Calu3 (cell line): ENCODE measurements at regions not wholly inside any gene's neighbourhood (a gene's known extent, or its start where the extent isn't known, plus 50 kb on each side); places are given as distances from the start of the nearest gene placed in this dataset.

ENCODE experiments used
- BruUV-seq: library from RNA; stranded (reverse); fragments of 400-500 nt; replicated peaks from 2 replicates; lab custom pipeline; 2021; lab: Mats Ljungman, UMichigan
- CTCF ChIA-PET: fragments of 300-600 bp; sonication (Branson Sonifier 250); formaldehyde crosslinking; loops from one replicate; lab custom pipeline; 2022; ENCODE audit warnings: antibody characterized with exemption; lab: Charles Lee
- DNase-seq: peaks from one replicate; pipeline ENCODE4 v3.0.0; 2022
- H3K27ac Mint-ChIP-seq: one replicate; pipeline ENCODE4 v1.8.0; 2022; ENCODE audit warnings: mixed read lengths; ENCODE audit not compliant: unreplicated experiment
- H3K27me3 Mint-ChIP-seq: one replicate; pipeline ENCODE4 v1.8.0; 2022; ENCODE audit warnings: mixed read lengths; ENCODE audit not compliant: unreplicated experiment
- H3K36me3 Mint-ChIP-seq: one replicate; pipeline ENCODE4 v1.8.0; 2022; ENCODE audit warnings: mild to moderate bottlenecking, moderate library complexity, mixed read lengths; ENCODE audit not compliant: insufficient read depth, unreplicated experiment
- H3K4me1 Mint-ChIP-seq: one replicate; pipeline ENCODE4 v1.8.0; 2022; ENCODE audit warnings: mild to moderate bottlenecking, low read depth, mixed read lengths; ENCODE audit not compliant: unreplicated experiment
- H3K4me3 Mint-ChIP-seq: one replicate; pipeline ENCODE4 v1.8.0; 2022; ENCODE audit warnings: mild to moderate bottlenecking, low read depth, moderate library complexity, mixed read lengths; ENCODE audit not compliant: unreplicated experiment
- H3K9me3 Mint-ChIP-seq: one replicate; pipeline ENCODE4 v1.8.0; 2022; ENCODE audit warnings: low read depth, mixed read lengths; ENCODE audit not compliant: unreplicated experiment
- CTCF ChIP-seq: fragments of 200-600 bp; IDR thresholded peaks from one replicate; pipeline ENCODE4 v1.8.0; 2022; ENCODE audit warnings: antibody characterized with exemption; ENCODE audit not compliant: unreplicated experiment
- intact Hi-C: fragments of 100-400 bp; cut with micrococcal nuclease; formaldehyde crosslinking; loops from one replicate; pipeline ENCODE4 v1.10.0; 2022; ENCODE audit not compliant: unreplicated experiment

GRCh38 chr12:82025462-82025861 lies 266.3 kb upstream of the PPFIA2 start:
- Mint-ChIP-seq H3K27me3 (no peaks in the 10 kb centered on the region), H3K4me3 (no peak overlapping the region), H3K36me3 (no peaks in the 10 kb centered on the region), H3K4me1 (no peaks in the 10 kb centered on the region), H3K27ac (no peak overlapping the region), H3K9me3 (peaks cover 2% of the 10 kb centered on the region)
- no peak for DNase-seq
- BruUV-seq: no TSS peak
- intact Hi-C loops: no loop called here
- CTCF ChIA-PET: no interaction called here
- TF ChIP-seq CTCF: no peak

- CTCF ChIA-PET: no interaction called here
- no peak for DNase-seq
- intact Hi-C loops: loop anchor here (5.0 kb wide), 1 partner anchor 147 kb away; no protein-coding TSS in a partner anchor
Measured at GRCh38 chr12:82019533-82019932, 260.4 kb upstream of the PPFIA2 start.

GRCh38 chr12:82015623-82016347 lies 256.6 kb upstream of the PPFIA2 start:
- H3K27me3 Mint-ChIP-seq: no peaks in the 10 kb centered on the region
- peaks cover 8% of the 10 kb centered on the region for H3K9me3 Mint-ChIP-seq
- CTCF ChIA-PET: interaction anchor here (0.6 to 0.8 kb wide), 2 partner anchors 343 to 1801 kb away, joined by 5 to 9 read pairs; partner anchors contain the start of genes CCDC59 and METTL25
- intact Hi-C loops: loop anchor here (2.0 to 5.0 kb wide), 2 partner anchors 75 to 143 kb away; no protein-coding TSS in a partner anchor
- peaks cover 19% of the 10 kb centered on the region for H3K4me1 Mint-ChIP-seq
- BruUV-seq: no TSS peak
- TF ChIP-seq CTCF: no peak
- H3K4me3 Mint-ChIP-seq: peak overlapping the region; percentile 19
- peak; percentile 13 for DNase-seq
- no peaks in the 10 kb centered on the region for H3K36me3 Mint-ChIP-seq
- H3K27ac Mint-ChIP-seq: peak overlapping the region; percentile 93

More at GRCh38 chr12:82019533-82019932, 260.4 kb upstream of the PPFIA2 start:
- no peak for TF ChIP-seq CTCF
- peaks cover 11% of the 10 kb centered on the region for H3K4me1 Mint-ChIP-seq
- BruUV-seq: no TSS peak
- no peak overlapping the region for H3K27ac Mint-ChIP-seq
- peaks cover 6% of the 10 kb centered on the region for H3K9me3 Mint-ChIP-seq
- no peak overlapping the region for H3K4me3 Mint-ChIP-seq
- H3K36me3 Mint-ChIP-seq: no peaks in the 10 kb centered on the region
- no peaks in the 10 kb centered on the region for H3K27me3 Mint-ChIP-seq

- Mint-ChIP-seq H3K9me3 (peaks cover 2% of the 10 kb centered on the region), H3K27ac (peak overlapping the region; percentile 24), H3K36me3 (no peaks in the 10 kb centered on the region), H3K27me3 (no peaks in the 10 kb centered on the region), H3K4me3 (no peak overlapping the region), H3K4me1 (peaks cover 19% of the 10 kb centered on the region)
- intact Hi-C loops: no loop called here
- no peak for DNase-seq
- CTCF ChIA-PET: no interaction called here
- TF ChIP-seq CTCF: no peak
- BruUV-seq: no TSS peak
Measured at GRCh38 chr12:82012176-82012575, 253.0 kb upstream of the PPFIA2 start.
